Suprapubic skin (tissue), 4 donors: ENCODE measurements at regions not wholly inside any gene's neighbourhood (a gene's known extent, or its start where the extent isn't known, plus 50 kb on each side); places are given as distances from the start of the nearest gene placed in this dataset.

Experiments
- DNase-seq, 2 donors: peaks; one replicate each; pipeline ENCODE4 v3.0.0-alpha.2; 2019; ENCODE audit warnings: low spot score in 2 of 2
- H3K27ac ChIP-seq: fragments of 200-600 bp; sonication (generic); one replicate; pipeline ENCODE4 v1.5.1; 2019
- H3K27me3 ChIP-seq: fragments of 200-600 bp; sonication (generic); one replicate; pipeline ENCODE4 v1.5.1; 2019
- H3K36me3 ChIP-seq: fragments of 200-600 bp; sonication (generic); one replicate; pipeline ENCODE4 v1.5.1; 2019
- H3K4me1 ChIP-seq: fragments of 200-600 bp; sonication (generic); one replicate; pipeline ENCODE4 v1.5.1; 2019
- H3K4me3 ChIP-seq: fragments of 200-600 bp; sonication (generic); one replicate; pipeline ENCODE4 v1.5.1; 2019; ENCODE audit warnings: mild to moderate bottlenecking
- H3K9me3 ChIP-seq: fragments of 200-600 bp; sonication (generic); one replicate; pipeline ENCODE4 v1.5.1; 2019
- CTCF ChIP-seq, 2 donors: fragments of 200-600 bp in 1 of 2; fragments of 450-650 bp in 1 of 2; sonication (generic) in 1 of 2; IDR thresholded peaks; one replicate each; pipeline ENCODE4 v1.5.1; 2016 to 2019; ENCODE audit warnings: antibody characterized with exemption in 2 of 2, mild to moderate bottlenecking in 1 of 2, moderate library complexity in 1 of 2
- EP300 ChIP-seq: sonication (generic); formaldehyde crosslinking; IDR thresholded peaks from one replicate; pipeline ENCODE4 v1.6.1; 2017; ENCODE audit warnings: antibody characterized with exemption
- POLR2A ChIP-seq, 2 donors: fragments of 450-650 bp; IDR thresholded peaks; one replicate each; pipeline ENCODE4 v1.6.1; 2017; ENCODE audit warnings: antibody characterized with exemption in 2 of 2, mild to moderate bottlenecking in 2 of 2, moderate library complexity in 2 of 2
- POLR2AphosphoS5 ChIP-seq, 3 donors: sonication (generic); formaldehyde crosslinking; IDR thresholded peaks; one replicate each; pipeline ENCODE4 v1.6.1; 2017; ENCODE audit warnings: antibody characterized with exemption in 3 of 3
- WGBS: methylation state at CpG from one replicate; pipeline ENCODE4 v1.1.5; 2018; 5-methylcytosine and 5-hydroxymethylcytosine counted together

GRCh38 chr5:3353561-3353960, 242.1 kb upstream of the IRX1 start:
- Histone ChIP-seq H3K9me3 (no peaks in the 10 kb centered on the region), H3K27ac (no peak overlapping the region), H3K27me3 (peaks cover 4% of the 10 kb centered on the region), H3K36me3 (no peaks in the 10 kb centered on the region), H3K4me1 (no peaks in the 10 kb centered on the region), H3K4me3 (no peak overlapping the region)
- TF ChIP-seq CTCF (IDR thresholded peaks at IDR 0.05): no peak
- TF ChIP-seq POLR2AphosphoS5 (IDR thresholded peaks at IDR 0.05): no peak
- no peak for TF ChIP-seq POLR2A (IDR thresholded peaks at IDR 0.05)
- no peak for TF ChIP-seq EP300
- WGBS: 78% methylated on average over 7 of the region's 7 CpGs
- peak in 1 of 2 donors; percentile 26 for DNase-seq

- H3K4me1 ChIP-seq: no peaks in the 10 kb centered on the region
- no peaks in the 10 kb centered on the region for H3K9me3 ChIP-seq
- DNase-seq: peak in 1 of 2 donors; percentile 29
- no peaks in the 10 kb centered on the region for H3K36me3 ChIP-seq
- no peak for TF ChIP-seq POLR2A (IDR thresholded peaks at IDR 0.05)
- no peak for TF ChIP-seq POLR2AphosphoS5 (IDR thresholded peaks at IDR 0.05)
- no peak for TF ChIP-seq EP300
- TF ChIP-seq CTCF (IDR thresholded peaks at IDR 0.05): no peak
- no peak overlapping the region for H3K4me3 ChIP-seq
- 90% methylated on average over 8 of the region's 8 CpGs for WGBS
- H3K27ac ChIP-seq: no peak overlapping the region
- H3K27me3 ChIP-seq: peaks cover 4% of the 10 kb centered on the region
Measured at GRCh38 chr5:3352711-3353110, 242.9 kb upstream of the IRX1 start.

GRCh38 chr5:3351581-3352442, 243.8 kb upstream of the IRX1 start:
- TF ChIP-seq POLR2A (IDR thresholded peaks at IDR 0.05) (no peak), CTCF (IDR thresholded peaks at IDR 0.05) (no peak), EP300 (no peak), POLR2AphosphoS5 (IDR thresholded peaks at IDR 0.05) (no peak)
- DNase-seq: peak in 1 of 2 donors; percentile 57
- Histone ChIP-seq H3K4me3 (no peak overlapping the region), H3K27ac (no peak overlapping the region), H3K4me1 (no peaks in the 10 kb centered on the region), H3K36me3 (no peaks in the 10 kb centered on the region), H3K9me3 (no peaks in the 10 kb centered on the region), H3K27me3 (peaks cover 4% of the 10 kb centered on the region)
- 77% methylated on average over 8 of the region's 10 CpGs for WGBS

- peak in 1 of 2 donors; percentile 18 for DNase-seq
- 95% methylated on average over 5 of the region's 5 CpGs for WGBS
Measured at GRCh38 chr5:3350781-3351180, 244.9 kb upstream of the IRX1 start.

More at GRCh38 chr5:3350781-3351180, 244.9 kb upstream of the IRX1 start:
- Histone ChIP-seq H3K27me3 (peaks cover 4% of the 10 kb centered on the region), H3K36me3 (no peaks in the 10 kb centered on the region), H3K9me3 (no peaks in the 10 kb centered on the region), H3K4me1 (no peaks in the 10 kb centered on the region), H3K4me3 (no peak overlapping the region), H3K27ac (no peak overlapping the region)
- TF ChIP-seq EP300 (no peak), CTCF (IDR thresholded peaks at IDR 0.05) (no peak), POLR2AphosphoS5 (IDR thresholded peaks at IDR 0.05) (no peak), POLR2A (IDR thresholded peaks at IDR 0.05) (no peak)
